OCI-LY3 (cell line): ENCODE measurements at regions not wholly inside any gene's neighbourhood (a gene's known extent, or its start where the extent isn't known, plus 50 kb on each side); places are given as distances from the start of the nearest gene placed in this dataset.

ENCODE experiments used
- CTCF ChIP-seq: fragments of 200-600, 300-600 bp; sonication (generic); IDR thresholded peaks from 2 replicates; pipeline ENCODE4 v1.5.1; 2014; ENCODE audit warnings: antibody characterized with exemption, low read length, low read depth
- EZH2phosphoT487 ChIP-seq: fragments of 200-600 bp; shearing (Covaris generic); IDR thresholded peaks from 2 replicates; pipeline ENCODE4 v1.6.1; 2018; ENCODE audit warnings: antibody characterized with exemption, mixed run types, low read depth

- TF ChIP-seq CTCF (no peak), EZH2phosphoT487 (no peak)
Observed at GRCh38 chr2:222802514-222803196, 58.2 kb upstream of the ACSL3 start.
